IPS DF 6.9 (cell line): ENCODE measurements at regions not wholly inside any gene's neighbourhood (a gene's known extent, or its start where the extent isn't known, plus 50 kb on each side); places are given as distances from the start of the nearest gene placed in this dataset.
"Not testable (repeated sequence)": the region's sequence is repeated elsewhere in the genome, so short reads cannot be mapped to it uniquely, and the experiment has no call there.

ENCODE experiments used
- DNase-seq: peaks from one replicate; pipeline ENCODE4 v3.0.0-alpha.2; 2013; ENCODE audit warnings: low read depth, low spot score
- H3K27ac ChIP-seq: one replicate; pipeline ENCODE4 v1.5.1; 2013; ENCODE audit warnings: low read length, control low read depth
- H3K27me3 ChIP-seq: 2 replicates; pipeline ENCODE4 v1.6.1; 2013; ENCODE audit warnings: mild to moderate bottlenecking, low read length; ENCODE audit not compliant: control insufficient read depth, insufficient read depth
- H3K36me3 ChIP-seq: 2 replicates; pipeline ENCODE4 v1.6.1; 2013; ENCODE audit warnings: low read length; ENCODE audit not compliant: control insufficient read depth, insufficient read depth
- H3K4me1 ChIP-seq: 2 replicates; pipeline ENCODE4 v1.6.1; 2013; ENCODE audit warnings: low read length; ENCODE audit not compliant: control insufficient read depth, insufficient read depth
- H3K4me3 ChIP-seq: 2 replicates; pipeline ENCODE4 v1.5.1; 2013; ENCODE audit warnings: mild to moderate bottlenecking, low read length
- H3K9me3 ChIP-seq: 2 replicates; pipeline ENCODE4 v1.6.1; 2013; ENCODE audit warnings: low read length, inconsistent platforms; ENCODE audit not compliant: control insufficient read depth, insufficient read depth
- WGBS: extraction: QIAGEN DNeasy Blood & Tissue Kit; methylation state at CpG from one replicate; pipeline ENCODE4 v1.1.7; 2013; ENCODE audit warnings: mixed read lengths, missing lambda C conversion rate; ENCODE audit not compliant: insufficient read length, insufficient coverage; 5-methylcytosine and 5-hydroxymethylcytosine counted together

DNA sequence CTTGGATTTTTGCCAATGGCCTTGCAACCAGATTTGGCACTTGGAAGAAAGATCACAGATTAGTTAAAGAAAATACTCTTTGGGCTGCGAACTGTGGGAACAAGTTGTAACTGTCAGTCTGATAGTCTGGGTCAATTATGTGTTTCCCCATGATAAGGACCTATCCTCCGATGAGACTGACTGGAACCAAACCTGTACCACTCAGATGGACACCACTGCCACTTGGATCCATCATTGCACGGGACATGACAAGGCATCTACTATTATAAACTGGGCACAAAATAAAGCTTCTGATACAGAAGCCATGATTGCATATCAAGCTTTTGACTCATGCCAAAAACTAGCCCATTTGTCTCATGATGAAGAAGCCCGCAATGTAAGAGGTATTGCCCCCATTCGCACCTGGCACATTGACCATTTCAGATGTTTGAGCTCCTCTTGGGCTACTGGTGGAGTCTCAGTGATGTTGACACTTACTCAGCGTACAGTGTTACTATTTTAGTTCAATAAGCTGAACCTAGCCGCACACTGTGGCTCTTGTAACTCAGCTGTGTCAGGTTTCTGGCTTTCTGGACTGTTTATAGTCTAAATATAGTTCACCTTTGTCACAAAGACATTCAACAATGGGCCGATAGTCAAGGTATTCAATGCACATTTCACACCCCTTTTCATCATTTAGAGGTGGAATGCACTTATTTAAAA is 179.8 kb upstream of the RBBP8 start:
- H3K4me3 ChIP-seq, result no peak overlapping the region
- no peaks in the 10 kb centered on the region for H3K36me3 ChIP-seq
- WGBS, result no CpG with 5 or more reads among the region's 8 CpGs

GRCh38 chr18:22764005-22764404 is 169.1 kb upstream of the RBBP8 start:
- not testable (repeated sequence) for DNase-seq, H3K4me3 ChIP-seq, H3K9me3 ChIP-seq, H3K4me1 ChIP-seq, H3K36me3 ChIP-seq, H3K27ac ChIP-seq, H3K27me3 ChIP-seq
- WGBS, result no CpG with 5 or more reads among the region's 2 CpGs

More for the DNA sequence above, 179.8 kb upstream of the RBBP8 start:
- no peak overlapping the region for H3K27ac ChIP-seq
- no peaks in the 10 kb centered on the region for H3K27me3 ChIP-seq
- no peaks in the 10 kb centered on the region for H3K9me3 ChIP-seq
- no peak for DNase-seq
- H3K4me1 ChIP-seq, result no peaks in the 10 kb centered on the region

- H3K9me3 ChIP-seq, result no peaks in the 10 kb centered on the region
- no peak overlapping the region for H3K27ac ChIP-seq
- no peak overlapping the region for H3K4me3 ChIP-seq
- DNase-seq, result no peak
- no CpG with 5 or more reads among the region's 1 CpG for WGBS
- H3K27me3 ChIP-seq, result no peaks in the 10 kb centered on the region
- H3K4me1 ChIP-seq, result no peaks in the 10 kb centered on the region
- H3K36me3 ChIP-seq, result no peaks in the 10 kb centered on the region
Measured at GRCh38 chr18:22765896-22766295, 167.2 kb upstream of the RBBP8 start.

DNA sequence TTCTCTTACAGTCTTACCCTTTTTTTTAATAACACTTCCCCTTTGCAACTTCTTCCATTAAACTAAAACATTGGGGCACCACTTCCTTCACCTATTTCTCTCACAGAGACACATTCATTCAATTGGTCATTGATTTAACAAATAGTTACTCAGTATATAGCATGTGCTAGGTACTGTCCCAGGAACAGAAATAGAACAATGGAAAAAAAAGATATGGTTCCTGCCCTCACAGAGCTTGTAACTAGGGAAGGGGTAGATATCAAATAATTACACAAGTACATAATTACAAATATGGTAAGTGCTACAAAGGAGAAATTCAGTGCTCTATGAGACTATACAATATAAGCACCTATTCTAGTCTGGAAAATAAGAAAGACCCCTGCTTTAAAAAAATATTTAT is 165.5 kb upstream of the RBBP8 start:
- H3K4me3 ChIP-seq, result no peak overlapping the region
- no peak for DNase-seq
- no peak overlapping the region for H3K27ac ChIP-seq
- no peaks in the 10 kb centered on the region for H3K36me3 ChIP-seq
- H3K4me1 ChIP-seq, result no peaks in the 10 kb centered on the region
- no peaks in the 10 kb centered on the region for H3K27me3 ChIP-seq
- no peaks in the 10 kb centered on the region for H3K9me3 ChIP-seq

GRCh38 chr18:22773944-22774343 is 159.2 kb upstream of the RBBP8 start:
- Histone ChIP-seq H3K9me3 (no peaks in the 10 kb centered on the region), H3K36me3 (no peaks in the 10 kb centered on the region), H3K4me1 (no peaks in the 10 kb centered on the region; the same call in 1 of the 2 replicates), H3K27me3 (no peaks in the 10 kb centered on the region), H3K27ac (no peak overlapping the region), H3K4me3 (no peak overlapping the region)
- DNase-seq, result no peak
- WGBS, result 100% methylated on average over 2 of the region's 3 CpGs

GRCh38 chr18:22778996-22779395 is 154.1 kb upstream of the RBBP8 start:
- no peaks in the 10 kb centered on the region; the same call in 1 of the 2 replicates for H3K4me1 ChIP-seq
- H3K36me3 ChIP-seq, result no peaks in the 10 kb centered on the region
- H3K27ac ChIP-seq, result no peak overlapping the region
- H3K4me3 ChIP-seq, result no peak overlapping the region
- no CpG with 5 or more reads among the region's 1 CpG for WGBS
- no peak for DNase-seq
- no peaks in the 10 kb centered on the region for H3K27me3 ChIP-seq
- H3K9me3 ChIP-seq, result no peaks in the 10 kb centered on the region

DNA sequence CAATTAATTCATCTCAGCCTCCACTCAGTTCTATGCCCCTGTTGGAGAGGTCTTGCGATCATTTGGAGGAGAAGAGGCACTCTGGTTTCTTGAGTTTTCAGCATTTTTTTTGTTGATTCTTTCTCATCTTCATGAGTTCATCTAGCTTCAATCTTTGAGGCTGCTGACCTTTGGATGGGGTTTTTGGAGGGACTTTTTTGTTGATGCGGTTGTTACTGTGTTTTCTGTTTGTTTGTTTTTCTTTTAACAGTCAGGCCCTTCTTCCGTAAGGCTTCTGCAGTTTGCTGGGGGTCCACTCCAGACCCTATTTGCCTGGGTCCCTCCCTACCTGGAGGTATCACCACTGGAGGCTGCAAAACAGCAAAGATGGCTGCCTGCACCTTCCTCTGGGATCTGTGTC is 149.9 kb upstream of the RBBP8 start:
- DNase-seq, result no peak
- Histone ChIP-seq H3K27me3 (no peaks in the 10 kb centered on the region), H3K4me3 (no peak overlapping the region), H3K36me3 (no peaks in the 10 kb centered on the region), H3K9me3 (no peaks in the 10 kb centered on the region), H3K4me1 (no peaks in the 10 kb centered on the region; the same call in 1 of the 2 replicates), H3K27ac (no peak overlapping the region)
- no CpG with 5 or more reads among the region's 3 CpGs for WGBS

DNA sequence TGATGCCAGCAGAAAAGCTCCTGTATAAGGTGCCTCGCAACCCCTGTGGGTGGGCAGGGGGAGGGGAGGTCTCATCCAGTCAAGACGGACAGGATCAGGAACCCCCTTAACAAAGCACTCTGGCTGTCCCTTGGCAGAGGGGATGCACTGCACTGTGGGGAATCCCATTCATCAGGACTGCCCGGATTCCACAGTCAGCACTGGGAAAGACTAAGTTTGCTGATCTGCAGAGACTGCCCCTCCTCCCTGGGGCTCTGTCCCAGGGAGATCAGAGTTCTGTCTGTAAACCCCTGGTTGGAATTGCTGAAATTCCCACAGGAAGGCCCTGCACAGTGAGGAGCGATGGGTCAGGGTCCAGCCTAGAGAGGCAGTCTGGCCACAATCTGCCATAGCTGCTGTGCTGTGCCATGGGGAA is 149.5 kb upstream of the RBBP8 start:
- no peaks in the 10 kb centered on the region for H3K27me3 ChIP-seq
- H3K36me3 ChIP-seq, result no peaks in the 10 kb centered on the region
- H3K9me3 ChIP-seq, result no peaks in the 10 kb centered on the region
- no peak overlapping the region for H3K27ac ChIP-seq
- no peaks in the 10 kb centered on the region; the same call in 1 of the 2 replicates for H3K4me1 ChIP-seq
- DNase-seq, result no peak
- H3K4me3 ChIP-seq, result no peak overlapping the region
- no CpG with 5 or more reads among the region's 4 CpGs for WGBS

DNA sequence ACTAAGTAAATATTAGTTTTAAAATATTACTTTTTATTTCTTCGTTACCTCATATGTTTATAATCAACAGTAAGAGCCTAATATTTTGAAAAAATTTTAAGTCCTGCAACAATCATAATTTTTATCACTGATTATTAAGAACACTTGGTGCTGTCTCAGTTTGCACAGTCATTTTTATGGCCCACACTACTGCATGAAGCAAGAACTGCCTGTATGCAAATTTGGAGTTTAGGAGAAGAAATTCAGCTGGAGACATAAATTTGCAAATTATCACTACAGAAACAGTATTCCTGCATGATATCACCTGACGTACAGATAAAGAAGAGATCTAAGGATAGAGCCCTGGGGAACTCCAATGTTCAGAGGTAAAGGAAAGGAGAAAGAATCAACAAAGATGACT is 144.1 kb upstream of the RBBP8 start:
- H3K27me3 ChIP-seq, result no peaks in the 10 kb centered on the region
- H3K4me1 ChIP-seq, result no peaks in the 10 kb centered on the region
- no peak overlapping the region for H3K4me3 ChIP-seq
- no peak overlapping the region for H3K27ac ChIP-seq
- H3K9me3 ChIP-seq, result no peaks in the 10 kb centered on the region
- H3K36me3 ChIP-seq, result no peaks in the 10 kb centered on the region
- DNase-seq, result no peak
- WGBS, result no CpG with 5 or more reads among the region's 2 CpGs

GRCh38 chr18:22789600-22789999 is 143.5 kb upstream of the RBBP8 start:
- DNase-seq, result no peak

More at GRCh38 chr18:22789600-22789999, 143.5 kb upstream of the RBBP8 start:
- Histone ChIP-seq H3K4me1 (no peaks in the 10 kb centered on the region), H3K9me3 (no peaks in the 10 kb centered on the region), H3K4me3 (no peak overlapping the region), H3K27ac (no peak overlapping the region), H3K36me3 (no peaks in the 10 kb centered on the region), H3K27me3 (no peaks in the 10 kb centered on the region)
- WGBS, result no CpG with 5 or more reads among the region's 5 CpGs
